PC-9 (cell line): ENCODE measurements at regions not wholly inside any gene's neighbourhood (a gene's known extent, or its start where the extent isn't known, plus 50 kb on each side); places are given as distances from the start of the nearest gene placed in this dataset.
"Not testable (repeated sequence)": the region's sequence is repeated elsewhere in the genome, so short reads cannot be mapped to it uniquely, and the experiment has no call there.

Experiments
- CTCF ChIP-seq: fragments of 200-600 bp; sonication (generic); conservative IDR thresholded peaks from 2 replicates; pipeline ENCODE4 v1.6.1; 2017; ENCODE audit warnings: mixed run types, antibody characterized with exemption, mild to moderate bottlenecking, moderate library complexity
- EZH2 ChIP-seq: fragments of 200-600 bp; sonication (generic); IDR thresholded peaks from 2 replicates; pipeline ENCODE4 v1.8.0; 2017; ENCODE audit warnings: antibody characterized with exemption, low read depth

DNA sequence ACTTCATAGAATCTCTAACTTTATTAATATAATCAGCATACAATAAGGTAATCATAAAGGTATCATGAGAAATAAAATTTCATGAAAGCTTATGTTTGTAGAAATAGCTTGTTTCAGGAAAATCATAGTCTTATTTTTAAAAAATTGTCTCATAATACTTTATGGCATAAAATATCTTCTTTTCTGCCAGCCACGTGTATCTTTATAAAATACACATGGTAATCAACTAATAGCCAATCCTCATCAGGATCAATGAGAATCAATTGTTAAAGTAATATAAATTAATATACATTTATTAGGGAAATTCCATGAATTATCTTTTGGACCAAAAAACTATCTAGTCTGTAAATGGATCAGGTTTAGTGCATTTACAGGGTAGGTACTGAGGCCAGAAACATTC lies 227.0 kb downstream of the ZNF716 start:
- not testable (repeated sequence) for TF ChIP-seq CTCF, EZH2
